ELR (cell line): ENCODE measurements at regions not wholly inside any gene's neighbourhood (a gene's known extent, or its start where the extent isn't known, plus 50 kb on each side); places are given as distances from the start of the nearest gene placed in this dataset.

Source experiments
- DNase-seq: peaks from one replicate; pipeline ENCODE4 v3.0.0-alpha.2; 2015; ENCODE audit warnings: low read depth

DNA sequence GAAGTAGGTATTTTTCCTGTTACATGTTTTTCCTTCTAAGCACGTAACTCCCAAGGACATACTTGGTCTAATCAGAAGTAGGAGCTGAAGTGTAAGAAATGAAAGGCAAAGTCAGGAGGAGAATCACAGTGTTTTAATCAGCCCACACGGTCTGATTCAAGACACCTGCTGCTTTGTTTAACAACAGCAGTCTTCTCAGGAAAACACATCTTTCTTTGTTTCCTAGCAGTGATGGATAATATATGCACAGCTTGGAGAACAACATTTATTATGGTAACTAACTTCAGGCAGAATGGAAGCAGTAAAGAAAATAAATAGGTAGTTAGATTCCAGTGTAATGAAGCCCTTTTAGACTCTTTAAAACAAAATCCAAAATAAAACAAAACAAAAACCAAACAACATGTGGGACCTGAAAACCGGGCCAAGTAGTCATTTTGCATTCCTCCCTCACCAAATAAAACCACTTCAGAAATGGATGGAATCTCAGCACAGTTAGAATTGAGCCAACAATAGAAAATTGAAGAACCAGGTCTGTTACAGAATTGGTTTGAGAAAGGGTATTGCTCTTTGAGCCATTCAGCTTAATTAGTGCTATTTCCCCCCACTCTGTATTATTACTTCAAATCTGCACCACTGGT lies 61.1 kb upstream of the UGP2 start:
- no peak for DNase-seq

DNA sequence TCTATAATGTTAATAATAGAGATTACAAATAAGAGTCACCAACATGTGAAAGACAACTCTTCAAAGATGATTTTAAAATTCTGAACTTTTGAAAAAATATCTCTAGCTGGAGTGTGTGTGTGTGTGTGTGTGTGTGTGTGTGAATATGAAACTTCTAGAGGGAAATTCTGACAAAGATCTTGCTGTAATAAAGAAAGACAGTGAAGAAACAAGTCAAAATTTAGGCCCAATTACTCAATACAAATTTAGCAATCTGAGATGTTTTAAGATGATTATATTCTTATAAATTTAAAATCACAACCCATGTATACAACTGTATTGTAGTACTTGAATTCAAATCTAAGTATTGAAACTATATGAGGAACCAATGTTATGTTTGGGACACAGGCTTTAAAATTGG lies 57.2 kb upstream of the UGP2 start:
- DNase-seq: no peak

DNA sequence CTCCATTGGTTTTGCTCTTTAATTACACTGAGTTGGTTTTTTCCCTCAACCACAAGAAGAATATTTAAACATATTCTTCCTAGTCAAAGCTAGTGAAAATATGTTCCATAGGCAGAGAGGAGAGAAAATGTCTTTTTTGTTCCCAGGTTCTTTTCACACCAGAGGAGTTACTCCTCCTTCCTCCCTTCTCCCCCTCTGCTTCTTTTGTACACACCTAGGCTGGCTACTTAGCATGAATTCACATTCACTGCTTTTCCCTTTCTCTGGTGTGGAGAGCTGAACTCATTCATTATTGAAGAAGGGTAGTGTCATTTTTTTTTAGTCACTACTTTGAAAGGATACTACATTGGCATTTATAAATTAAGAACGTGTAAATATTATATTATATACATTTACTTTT lies 56.6 kb upstream of the UGP2 start:
- DNase-seq: no peak

DNA sequence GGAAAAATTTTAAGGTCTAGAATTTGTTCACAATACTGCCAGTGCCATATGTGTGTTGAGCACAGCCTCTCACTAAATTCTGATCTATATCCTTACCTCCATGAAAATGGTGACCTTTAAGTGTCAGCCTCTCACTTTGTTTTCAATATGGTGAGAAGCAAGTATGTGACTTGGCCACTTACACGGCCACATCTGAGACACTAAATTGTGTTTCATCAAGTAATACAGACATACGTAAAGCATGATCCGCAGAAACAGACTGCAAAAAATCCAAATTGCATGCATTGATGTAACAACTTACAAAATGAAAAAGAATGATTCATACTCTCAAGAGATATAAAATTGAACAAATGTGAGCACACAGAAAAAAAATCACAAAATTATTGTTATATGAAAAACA lies 55.2 kb upstream of the UGP2 start:
- no peak for DNase-seq

DNA sequence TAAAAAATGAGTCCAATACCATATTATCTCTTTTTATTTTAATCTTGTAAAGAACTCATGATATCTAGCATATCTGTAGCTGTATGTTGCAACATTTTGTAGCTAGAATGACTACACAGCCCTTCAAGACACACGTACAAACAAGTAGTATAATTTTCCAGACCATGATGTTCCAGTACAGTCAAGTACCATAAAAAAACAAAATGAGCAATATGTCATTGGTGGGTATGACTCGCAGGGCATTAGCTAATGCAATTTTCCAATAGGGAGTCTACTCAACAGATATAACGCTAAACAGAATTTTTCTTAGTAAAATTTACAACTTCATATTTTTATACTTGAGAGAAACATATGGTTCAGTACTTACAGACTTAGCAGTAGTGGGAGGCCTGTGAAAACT lies 53.6 kb upstream of the UGP2 start:
- DNase-seq: peak; percentile 78

DNA sequence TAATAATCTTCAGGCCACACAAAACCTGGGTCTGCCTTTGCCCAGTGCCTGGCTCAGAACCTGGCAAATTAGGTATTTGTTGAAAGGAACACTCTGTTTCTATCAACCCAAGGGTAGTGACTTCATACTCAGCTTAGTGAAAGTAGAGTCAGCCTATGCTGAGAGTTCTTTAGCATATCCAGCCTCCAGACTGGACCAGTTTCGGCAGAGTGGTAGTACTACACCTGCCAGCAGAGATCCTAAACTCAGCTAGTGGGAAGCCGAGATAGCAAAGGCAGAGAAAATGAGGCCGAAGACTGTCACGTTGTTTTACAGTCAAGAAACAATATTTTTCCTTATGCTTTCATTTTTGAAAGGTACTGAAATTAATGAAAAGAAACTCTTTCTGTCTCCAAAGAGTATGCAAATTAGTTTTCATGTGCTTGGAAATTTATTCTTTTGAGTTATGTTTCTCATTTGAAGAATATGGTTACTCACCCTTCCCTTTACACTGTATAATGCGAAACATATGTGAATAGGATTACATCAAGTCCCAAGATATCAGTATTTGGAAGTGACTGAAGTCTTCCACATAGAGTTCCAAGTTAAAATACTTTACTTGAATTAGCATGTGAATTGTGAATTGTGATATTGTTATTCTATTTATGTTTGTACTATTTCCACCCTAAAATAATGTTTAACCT lies 52.2 kb upstream of the UGP2 start:
- peak; percentile 61 for DNase-seq

DNA sequence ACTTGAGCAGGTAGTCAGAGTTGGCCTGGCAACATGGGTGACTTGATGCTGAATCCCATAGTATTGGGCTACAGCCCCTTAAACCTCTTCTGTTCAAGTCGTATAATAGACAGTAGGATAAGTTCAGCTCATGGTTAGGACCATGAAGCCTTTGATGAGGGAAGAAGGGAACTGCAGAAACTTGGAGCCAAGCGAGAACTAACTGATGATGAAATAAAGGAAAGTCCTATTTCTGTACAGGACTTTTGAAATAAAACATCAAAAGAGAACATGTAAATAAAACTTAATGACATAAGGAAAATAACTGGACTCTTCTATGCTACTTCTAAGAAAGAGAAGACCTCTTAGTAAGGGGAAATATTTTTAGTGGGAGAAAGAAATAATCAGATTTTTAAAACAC lies 51.2 kb upstream of the UGP2 start:
- DNase-seq: peak; percentile 15

DNA sequence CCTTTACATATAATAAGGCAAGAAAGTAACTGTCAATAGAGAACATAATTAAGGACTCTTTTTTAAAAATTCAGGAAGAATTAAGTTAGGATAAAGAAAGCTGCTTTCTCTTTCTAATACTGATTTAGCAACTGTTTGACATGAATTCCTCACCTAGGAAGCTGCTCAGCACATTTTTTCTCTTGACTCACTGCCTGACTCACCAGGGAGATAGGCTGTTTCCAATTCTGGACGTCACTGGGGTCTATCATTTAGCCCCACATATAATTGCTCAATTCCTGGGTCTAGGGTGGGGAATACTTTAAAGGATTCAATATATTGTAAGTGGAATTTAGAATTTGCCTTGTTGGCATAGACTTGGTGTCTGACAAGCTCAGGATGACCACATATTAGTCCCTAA lies 50.8 kb upstream of the UGP2 start:
- peak; percentile 94 for DNase-seq

DNA sequence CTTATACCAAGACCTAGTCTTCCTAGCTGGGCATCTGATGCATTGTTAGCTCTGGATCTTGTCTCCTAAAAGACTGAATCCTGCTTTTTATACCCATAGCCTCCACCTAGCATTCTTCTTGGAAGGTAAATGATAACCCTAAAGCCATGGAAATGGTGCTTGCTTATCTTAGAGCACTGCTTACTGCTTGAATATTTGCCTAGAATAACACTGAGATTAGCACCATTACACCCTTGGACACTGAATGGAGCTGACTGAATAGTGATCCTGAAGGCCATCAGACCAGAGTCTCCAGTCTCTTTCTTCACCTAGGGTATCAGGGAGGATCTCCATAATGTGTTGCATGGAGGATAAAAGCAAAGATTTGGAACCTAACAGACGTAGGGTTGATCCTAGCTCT lies 50.3 kb upstream of the UGP2 start:
- DNase-seq: no peak
